Left forelimb (tissue), 1 donor: ENCODE measurements at regions not wholly inside any gene's neighbourhood (a gene's known extent, or its start where the extent isn't known, plus 50 kb on each side); places are given as distances from the start of the nearest gene placed in this dataset.

Source experiments
- DNase-seq: peaks from one replicate; pipeline ENCODE4 v3.0.0-alpha.2; 2018; ENCODE audit warnings: low spot score

- DNase-seq = no peak
These were observed 171.3 kb downstream of the C5orf15 start for GRCh38 chr5:133797167-133797566.

- DNase-seq = no peak
These were observed 172.2 kb downstream of the C5orf15 start for GRCh38 chr5:133796186-133796585.

- no peak for DNase-seq
These were observed 173.5 kb downstream of the C5orf15 start for GRCh38 chr5:133794771-133795415.

- no peak for DNase-seq
These were observed 174.5 kb downstream of the C5orf15 start for GRCh38 chr5:133793756-133794465.

GRCh38 chr5:133792655-133793054 is 175.8 kb downstream of the C5orf15 start:
- no peak for DNase-seq

GRCh38 chr5:133792024-133792423 is 176.4 kb downstream of the C5orf15 start:
- DNase-seq = peak; percentile 6

GRCh38 chr5:133790898-133791297 is 177.5 kb downstream of the C5orf15 start:
- DNase-seq = no peak

- DNase-seq = no peak
These were observed 177.1 kb upstream of the FSTL4 start for GRCh38 chr5:133789428-133789827.

GRCh38 chr5:133788121-133788520 is 175.8 kb upstream of the FSTL4 start:
- DNase-seq = no peak

GRCh38 chr5:133786420-133786819 is 174.1 kb upstream of the FSTL4 start:
- no peak for DNase-seq

- DNase-seq = no peak
These were observed 172.8 kb upstream of the FSTL4 start for GRCh38 chr5:133785182-133785581.

GRCh38 chr5:133783481-133783880 is 171.1 kb upstream of the FSTL4 start:
- DNase-seq = no peak

- DNase-seq = no peak
These were observed 170.4 kb upstream of the FSTL4 start for GRCh38 chr5:133782736-133783135.

GRCh38 chr5:133781436-133782225 is 169.3 kb upstream of the FSTL4 start:
- no peak for DNase-seq

- DNase-seq = no peak
These were observed 168.4 kb upstream of the FSTL4 start for GRCh38 chr5:133780619-133781280.

- DNase-seq = no peak
These were observed 167.6 kb upstream of the FSTL4 start for GRCh38 chr5:133779828-133780475.

GRCh38 chr5:133778636-133779035 is 166.3 kb upstream of the FSTL4 start:
- no peak for DNase-seq

GRCh38 chr5:133777951-133778350 is 165.6 kb upstream of the FSTL4 start:
- no peak for DNase-seq

- no peak for DNase-seq
These were observed 163.4 kb upstream of the FSTL4 start for GRCh38 chr5:133775584-133776304.

GRCh38 chr5:133773247-133774202 is 161.2 kb upstream of the FSTL4 start:
- no peak for DNase-seq
